A549 (cell line): ENCODE measurements at regions not wholly inside any gene's neighbourhood (a gene's known extent, or its start where the extent isn't known, plus 50 kb on each side); places are given as distances from the start of the nearest gene placed in this dataset.

Source experiments
- MYC ChIP-seq: IDR thresholded peaks from 2 replicates; pipeline ENCODE4 v1.6.1; 2012; ENCODE audit warnings: mild to moderate bottlenecking, inconsistent platforms, low read length, improper control_type of control experiment, borderline replicate concordance
- POLR2A ChIP-seq: IDR thresholded peaks from 2 replicates; pipeline ENCODE4 v1.6.1; 2012; ENCODE audit warnings: mild to moderate bottlenecking, low read length
- RFX5 ChIP-seq: fragments of 450-650 bp; IDR thresholded peaks from 2 replicates; pipeline ENCODE4 v1.7.1; 2014; ENCODE audit warnings: antibody characterized with exemption, mild to moderate bottlenecking, moderate library complexity
- TF ChIP-seq, protein P1 (sequence below): fragments of >200 bp; sonication (Bioruptor Twin); formaldehyde crosslinking; IDR thresholded peaks from 3 replicates; pipeline ENCODE4 v1.5.1; 2016
- TF ChIP-seq, protein P2 (sequence below): IDR thresholded peaks from 2 replicates; pipeline ENCODE4 v1.6.1; 2012
- TF ChIP-seq, protein P3 (sequence below): fragments of 250-450 bp; sonication (Bioruptor Pico); IDR thresholded peaks from 2 replicates; pipeline ENCODE4 v1.5.0; 2021; ENCODE audit warnings: mild to moderate bottlenecking, moderate library complexity, borderline replicate concordance
- TF ChIP-seq, protein P4 (sequence below): fragments of 150-350 bp; IDR thresholded peaks from 2 replicates; pipeline ENCODE4 v1.6.1; 2014; ENCODE audit warnings: low read depth, mild to moderate bottlenecking, low read length

DNA sequence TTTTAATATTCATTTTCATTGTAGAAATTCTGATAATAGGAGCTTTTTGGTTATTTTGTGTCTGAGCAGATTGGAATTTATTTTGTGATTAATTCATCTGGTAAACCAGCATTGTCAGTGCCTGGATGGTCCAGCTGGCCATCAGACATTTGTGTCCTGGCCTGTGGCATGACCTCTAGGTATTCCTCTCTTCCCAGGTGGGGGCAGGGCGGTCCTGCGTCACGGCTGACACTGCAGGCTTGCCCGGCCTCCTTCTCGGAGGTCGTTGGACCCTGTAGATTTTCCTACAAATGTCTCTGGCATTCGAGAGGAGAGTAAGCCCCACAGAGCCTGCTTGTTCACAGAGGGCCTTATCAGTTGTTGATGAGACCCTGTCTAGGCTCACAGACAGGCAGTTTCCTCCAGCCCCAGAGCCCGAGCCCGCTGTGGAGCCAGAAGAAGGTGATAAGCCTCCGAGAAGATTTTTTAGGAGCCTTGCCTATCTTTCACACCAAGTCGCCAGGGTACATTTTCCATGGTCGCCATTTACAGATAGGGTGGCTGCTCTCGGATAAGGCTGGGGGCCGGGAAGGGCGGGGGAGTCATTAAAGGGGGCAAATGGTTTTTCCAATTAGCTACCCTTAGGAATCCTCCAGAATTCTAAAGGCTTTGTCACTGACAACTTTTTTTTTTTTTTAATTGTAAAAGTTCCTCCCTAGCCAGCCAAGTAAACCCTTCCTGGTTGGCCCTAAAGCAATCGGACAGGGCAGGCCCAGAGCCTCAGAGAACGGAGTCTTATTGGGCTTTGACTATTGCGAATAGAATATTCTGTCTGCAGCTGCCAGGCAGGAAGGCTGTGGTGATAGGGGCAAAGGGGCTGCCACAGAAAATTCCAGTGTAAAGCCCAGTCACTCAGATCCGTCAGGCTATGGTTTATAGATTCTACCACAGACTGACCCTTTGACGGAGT lies 78.1 kb upstream of the TBX20 start:
- TF ChIP-seq, protein P1, sequence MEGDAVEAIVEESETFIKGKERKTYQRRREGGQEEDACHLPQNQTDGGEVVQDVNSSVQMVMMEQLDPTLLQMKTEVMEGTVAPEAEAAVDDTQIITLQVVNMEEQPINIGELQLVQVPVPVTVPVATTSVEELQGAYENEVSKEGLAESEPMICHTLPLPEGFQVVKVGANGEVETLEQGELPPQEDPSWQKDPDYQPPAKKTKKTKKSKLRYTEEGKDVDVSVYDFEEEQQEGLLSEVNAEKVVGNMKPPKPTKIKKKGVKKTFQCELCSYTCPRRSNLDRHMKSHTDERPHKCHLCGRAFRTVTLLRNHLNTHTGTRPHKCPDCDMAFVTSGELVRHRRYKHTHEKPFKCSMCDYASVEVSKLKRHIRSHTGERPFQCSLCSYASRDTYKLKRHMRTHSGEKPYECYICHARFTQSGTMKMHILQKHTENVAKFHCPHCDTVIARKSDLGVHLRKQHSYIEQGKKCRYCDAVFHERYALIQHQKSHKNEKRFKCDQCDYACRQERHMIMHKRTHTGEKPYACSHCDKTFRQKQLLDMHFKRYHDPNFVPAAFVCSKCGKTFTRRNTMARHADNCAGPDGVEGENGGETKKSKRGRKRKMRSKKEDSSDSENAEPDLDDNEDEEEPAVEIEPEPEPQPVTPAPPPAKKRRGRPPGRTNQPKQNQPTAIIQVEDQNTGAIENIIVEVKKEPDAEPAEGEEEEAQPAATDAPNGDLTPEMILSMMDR, result no peak
- TF ChIP-seq MYC (no peak), POLR2A (no peak), RFX5 (no peak)
- TF ChIP-seq, protein P2, sequence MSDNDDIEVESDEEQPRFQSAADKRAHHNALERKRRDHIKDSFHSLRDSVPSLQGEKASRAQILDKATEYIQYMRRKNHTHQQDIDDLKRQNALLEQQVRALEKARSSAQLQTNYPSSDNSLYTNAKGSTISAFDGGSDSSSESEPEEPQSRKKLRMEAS, result no peak
- TF ChIP-seq, protein P3, sequence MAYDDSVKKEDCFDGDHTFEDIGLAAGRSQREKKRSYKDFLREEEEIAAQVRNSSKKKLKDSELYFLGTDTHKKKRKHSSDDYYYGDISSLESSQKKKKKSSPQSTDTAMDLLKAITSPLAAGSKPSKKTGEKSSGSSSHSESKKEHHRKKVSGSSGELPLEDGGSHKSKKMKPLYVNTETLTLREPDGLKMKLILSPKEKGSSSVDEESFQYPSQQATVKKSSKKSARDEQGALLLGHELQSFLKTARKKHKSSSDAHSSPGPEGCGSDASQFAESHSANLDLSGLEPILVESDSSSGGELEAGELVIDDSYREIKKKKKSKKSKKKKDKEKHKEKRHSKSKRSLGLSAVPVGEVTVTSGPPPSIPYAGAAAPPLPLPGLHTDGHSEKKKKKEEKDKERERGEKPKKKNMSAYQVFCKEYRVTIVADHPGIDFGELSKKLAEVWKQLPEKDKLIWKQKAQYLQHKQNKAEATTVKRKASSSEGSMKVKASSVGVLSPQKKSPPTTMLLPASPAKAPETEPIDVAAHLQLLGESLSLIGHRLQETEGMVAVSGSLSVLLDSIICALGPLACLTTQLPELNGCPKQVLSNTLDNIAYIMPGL (CRISPR knock-in tag), result no peak
- TF ChIP-seq, protein P4, sequence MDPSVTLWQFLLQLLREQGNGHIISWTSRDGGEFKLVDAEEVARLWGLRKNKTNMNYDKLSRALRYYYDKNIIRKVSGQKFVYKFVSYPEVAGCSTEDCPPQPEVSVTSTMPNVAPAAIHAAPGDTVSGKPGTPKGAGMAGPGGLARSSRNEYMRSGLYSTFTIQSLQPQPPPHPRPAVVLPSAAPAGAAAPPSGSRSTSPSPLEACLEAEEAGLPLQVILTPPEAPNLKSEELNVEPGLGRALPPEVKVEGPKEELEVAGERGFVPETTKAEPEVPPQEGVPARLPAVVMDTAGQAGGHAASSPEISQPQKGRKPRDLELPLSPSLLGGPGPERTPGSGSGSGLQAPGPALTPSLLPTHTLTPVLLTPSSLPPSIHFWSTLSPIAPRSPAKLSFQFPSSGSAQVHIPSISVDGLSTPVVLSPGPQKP, result no peak
